NCI-H82 treated with DMSO at 0.1 percent for 48 hours (cell line): ENCODE measurements at regions not wholly inside any gene's neighbourhood (a gene's known extent, or its start where the extent isn't known, plus 50 kb on each side); places are given as distances from the start of the nearest gene placed in this dataset.
"Not testable (repeated sequence)": the region's sequence is repeated elsewhere in the genome, so short reads cannot be mapped to it uniquely, and the experiment has no call there.

Experiments
- DNase-seq: peaks from one replicate; lab custom pipeline; 2025; ENCODE audit not compliant: unreplicated experiment; lab: John Stamatoyannopoulos, UW

DNA sequence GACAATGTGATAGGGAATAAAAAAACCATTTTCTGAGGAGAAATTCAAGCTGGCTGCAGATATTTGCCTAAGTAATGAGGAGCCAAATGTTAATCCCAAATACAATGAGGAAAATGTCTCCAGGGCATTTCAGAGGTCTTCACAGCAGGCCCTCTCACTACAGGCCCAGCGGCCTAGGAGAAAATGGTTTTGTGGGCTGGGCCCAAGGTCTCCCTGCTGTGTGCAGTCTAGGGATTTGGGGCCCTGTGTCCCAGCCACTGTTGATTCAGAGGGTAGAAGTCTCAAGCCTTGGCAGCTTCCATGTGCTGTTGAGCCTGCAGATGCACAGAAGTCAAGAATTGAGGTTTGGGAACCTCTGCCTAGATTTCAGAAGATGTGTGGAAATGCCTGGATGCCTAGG is 778.7 kb downstream of the CENPC start:
- DNase-seq = no peak

DNA sequence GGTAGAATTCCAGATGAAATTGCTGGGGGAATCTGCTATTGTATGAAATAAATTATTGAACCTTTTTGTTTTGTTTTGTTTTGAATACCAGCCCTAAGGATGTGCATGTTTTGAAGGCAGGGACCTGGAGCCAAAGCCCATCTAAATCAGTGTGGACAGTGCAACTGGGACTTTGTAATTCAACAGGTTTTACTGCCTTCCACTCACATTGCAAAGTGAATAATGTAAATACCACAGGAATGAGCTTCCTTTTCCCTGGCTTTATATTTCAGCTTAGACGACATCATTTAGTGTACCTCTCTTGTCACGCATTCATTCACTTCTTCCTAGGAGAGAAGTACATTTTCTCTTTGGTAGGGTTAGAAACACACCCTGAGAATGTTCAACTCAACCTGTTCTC is 795.0 kb downstream of the CENPC start:
- DNase-seq = no peak

- not testable (repeated sequence) for DNase-seq
Measured at GRCh38 chr4:66746918-66747317, 798.4 kb downstream of the CENPC start.

DNA sequence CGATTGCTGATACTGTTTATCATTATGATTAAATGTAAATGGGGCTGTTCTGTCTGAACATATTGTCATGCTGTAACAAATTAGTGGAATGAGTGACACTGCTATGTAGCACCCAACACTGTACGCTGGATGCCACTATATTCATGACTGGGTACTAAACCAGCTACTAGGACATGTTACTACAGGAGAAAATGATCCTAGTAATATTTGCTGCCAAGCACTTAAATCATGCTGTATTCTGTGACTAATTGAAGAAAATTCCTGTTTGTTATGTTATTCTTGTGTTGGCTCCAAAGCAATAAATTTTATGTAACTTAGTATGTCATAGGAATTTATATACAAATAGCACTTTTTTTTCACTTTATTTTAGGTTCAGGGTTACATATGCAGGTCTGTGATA is 804.2 kb downstream of the CENPC start:
- DNase-seq = no peak

DNA sequence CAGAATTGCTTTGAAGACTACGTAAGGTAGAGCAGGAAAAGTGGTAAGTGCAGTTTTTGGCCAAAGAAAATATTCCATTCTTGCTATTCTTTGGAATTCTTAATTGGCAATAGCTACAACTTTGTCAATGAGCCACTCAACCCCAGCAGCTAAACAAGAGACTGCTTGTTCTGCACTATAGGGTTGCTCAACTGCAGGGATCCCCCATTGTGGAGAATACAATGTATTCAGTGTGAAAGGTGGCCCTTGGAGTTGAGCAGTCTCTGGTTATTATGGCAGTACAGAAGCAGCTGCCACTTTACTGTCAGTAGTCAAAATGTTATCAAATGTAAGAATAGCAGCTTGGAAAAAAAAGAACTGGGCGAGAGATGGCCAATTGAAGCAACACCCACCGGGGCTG is 808.7 kb downstream of the CENPC start:
- no peak for DNase-seq

GRCh38 chr4:66728280-66728679 is 817.0 kb downstream of the CENPC start:
- no peak for DNase-seq

DNA sequence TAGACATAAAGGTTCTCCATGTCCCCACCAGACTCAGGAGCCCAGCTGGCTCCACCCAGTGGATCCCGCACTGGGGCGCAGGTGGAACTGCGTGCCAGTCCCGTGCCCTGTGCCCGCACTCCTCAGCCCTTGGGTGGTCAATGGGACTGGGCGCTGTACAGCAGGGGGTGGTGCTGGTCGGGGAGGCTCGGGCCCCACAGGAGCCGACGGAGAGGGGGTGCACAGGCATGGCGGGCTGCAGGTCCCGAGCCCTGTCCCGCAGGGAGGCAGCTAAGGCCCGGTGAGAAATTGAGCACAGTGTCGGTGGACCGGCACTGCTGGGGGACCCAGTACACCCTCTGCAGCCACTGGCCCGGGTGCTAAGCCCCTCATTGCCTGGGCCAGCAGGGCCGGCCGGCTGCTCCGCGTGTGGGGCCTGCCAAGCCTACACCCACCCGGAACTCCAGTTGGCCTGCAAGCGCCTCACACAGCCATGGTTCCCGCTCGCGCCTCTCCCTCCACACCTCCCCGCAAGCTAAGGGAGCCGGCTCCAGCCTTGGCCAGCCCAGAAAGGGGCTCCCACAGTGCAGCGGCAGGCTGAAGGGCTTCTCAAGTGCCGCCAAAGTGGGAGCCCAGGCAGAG is 832.9 kb downstream of the CENPC start:
- DNase-seq = not testable (repeated sequence)

- no peak for DNase-seq
Measured at GRCh38 chr4:66704243-66704642, 841.1 kb downstream of the CENPC start.

DNA sequence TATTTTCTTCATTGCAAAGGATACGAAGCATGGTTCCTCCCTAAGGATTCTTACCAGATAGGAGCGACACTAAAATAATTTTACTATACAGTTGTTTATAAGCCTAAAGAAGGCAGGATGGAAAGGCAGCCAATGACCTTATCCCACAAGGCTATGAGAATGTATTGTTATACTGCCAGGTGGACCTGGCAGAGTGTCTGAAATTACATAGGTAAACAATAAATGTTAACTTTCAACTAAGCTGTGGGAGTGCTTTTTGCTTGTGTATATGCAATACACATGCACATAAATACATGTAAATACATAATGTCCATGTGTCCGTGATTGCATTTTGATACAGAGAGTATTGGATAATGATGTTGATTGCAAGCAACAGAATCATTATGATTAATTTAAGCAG is 850.6 kb downstream of the CENPC start:
- no peak for DNase-seq

DNA sequence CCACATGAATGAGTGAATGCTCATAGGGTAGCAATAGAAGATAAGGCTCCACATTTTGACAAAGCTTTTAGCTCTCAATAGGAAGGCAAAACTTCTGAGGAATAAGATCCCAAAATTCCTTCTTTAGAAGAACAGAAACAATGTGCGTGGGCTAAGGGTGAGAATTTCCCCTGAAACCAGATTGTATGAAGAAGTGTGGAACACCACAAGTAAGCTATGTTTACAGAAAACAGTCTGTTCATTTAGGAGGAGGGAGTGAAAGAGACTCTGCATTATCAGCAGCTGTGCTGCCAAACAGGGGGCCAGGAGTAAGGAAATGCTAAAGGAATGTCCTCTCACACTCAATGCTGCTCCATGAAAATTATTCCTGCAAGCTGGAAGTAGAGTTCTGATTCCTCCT is 851.6 kb downstream of the CENPC start:
- DNase-seq = no peak

GRCh38 chr4:66691101-66691500 is 854.2 kb downstream of the CENPC start:
- DNase-seq = no peak

GRCh38 chr4:66688674-66689073 is 856.6 kb downstream of the CENPC start:
- DNase-seq = peak; percentile 20

DNA sequence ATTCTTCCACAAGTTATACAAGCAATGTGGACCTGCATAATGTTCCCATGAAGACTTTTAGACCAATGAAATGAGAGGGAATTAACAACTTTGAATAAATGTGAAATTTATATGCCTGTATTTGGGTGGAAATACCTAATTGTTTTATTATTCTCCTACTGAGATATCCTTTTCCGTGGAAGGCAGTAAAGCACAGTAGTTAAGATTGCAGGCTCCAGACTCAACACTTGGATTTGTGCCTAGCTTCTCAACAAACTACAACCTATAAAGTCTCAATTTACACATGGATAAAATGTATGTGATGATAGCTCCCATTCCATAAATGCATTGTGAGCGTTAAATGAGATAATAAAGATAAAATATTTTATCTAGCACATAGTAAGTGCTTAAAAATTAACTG is 857.8 kb downstream of the CENPC start:
- no peak for DNase-seq

GRCh38 chr4:66681962-66682361 is 863.3 kb downstream of the CENPC start:
- no peak for DNase-seq

DNA sequence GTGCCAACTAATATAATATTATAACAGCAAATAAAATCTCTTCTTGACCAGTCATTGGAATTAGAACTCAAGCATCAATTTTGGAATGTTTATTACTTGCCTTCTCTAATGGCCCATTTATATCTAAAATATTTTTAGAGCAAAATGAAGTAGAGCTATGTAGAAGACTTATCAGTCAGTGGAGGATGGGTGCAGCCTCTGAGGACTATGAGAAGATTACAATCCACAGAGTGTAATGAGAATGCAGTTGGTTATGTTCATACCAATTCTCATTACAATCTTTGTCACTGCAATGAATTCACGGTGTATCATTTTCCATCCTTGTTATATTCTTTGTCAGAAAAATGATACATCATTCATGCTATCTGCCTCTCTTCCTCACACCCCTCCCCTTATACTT is 878.1 kb downstream of the CENPC start:
- no peak for DNase-seq

GRCh38 chr4:66662620-66663019 is 882.7 kb downstream of the CENPC start:
- no peak for DNase-seq

DNA sequence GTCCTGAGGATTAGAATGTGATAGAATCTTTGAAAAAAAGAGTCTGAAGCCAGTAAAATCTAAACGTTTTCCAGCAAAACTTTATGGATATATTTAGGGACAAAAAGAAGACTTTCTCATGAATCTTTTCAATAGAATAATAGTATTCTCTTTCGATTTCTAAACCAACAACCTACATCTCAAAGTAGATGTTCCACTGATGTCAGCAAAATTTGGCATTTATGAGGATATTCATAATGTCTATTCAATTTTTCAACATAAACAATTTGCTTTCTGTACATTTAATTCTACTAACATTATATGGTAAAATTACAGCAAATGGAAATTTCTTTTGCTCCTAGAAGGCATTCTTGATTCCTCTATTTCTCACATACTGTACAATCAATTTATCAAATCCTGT is 886.5 kb downstream of the CENPC start:
- DNase-seq = no peak

GRCh38 chr4:66655505-66655904 is 889.8 kb downstream of the CENPC start:
- DNase-seq = no peak

- no peak for DNase-seq
Measured at GRCh38 chr4:66653937-66654336, 891.4 kb downstream of the CENPC start.

DNA sequence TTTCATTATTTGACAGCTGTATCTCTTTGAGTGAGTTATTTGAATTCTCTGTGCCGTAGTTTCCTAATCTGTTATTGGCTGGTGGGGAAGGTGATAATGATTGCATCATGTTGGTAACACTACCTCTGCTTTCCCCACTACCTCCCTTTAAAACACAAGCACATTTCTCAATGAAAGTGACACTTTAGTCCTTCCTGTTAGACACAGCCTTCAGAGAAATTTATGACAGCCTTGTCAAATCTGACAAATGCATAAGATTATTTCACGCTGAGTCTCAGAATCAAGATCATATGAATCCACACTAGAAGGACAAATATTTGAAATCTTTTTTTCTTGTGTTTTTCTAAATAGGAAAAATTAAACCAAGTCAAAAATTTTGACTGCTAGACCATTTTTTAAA is 896.1 kb downstream of the CENPC start:
- no peak for DNase-seq

DNA sequence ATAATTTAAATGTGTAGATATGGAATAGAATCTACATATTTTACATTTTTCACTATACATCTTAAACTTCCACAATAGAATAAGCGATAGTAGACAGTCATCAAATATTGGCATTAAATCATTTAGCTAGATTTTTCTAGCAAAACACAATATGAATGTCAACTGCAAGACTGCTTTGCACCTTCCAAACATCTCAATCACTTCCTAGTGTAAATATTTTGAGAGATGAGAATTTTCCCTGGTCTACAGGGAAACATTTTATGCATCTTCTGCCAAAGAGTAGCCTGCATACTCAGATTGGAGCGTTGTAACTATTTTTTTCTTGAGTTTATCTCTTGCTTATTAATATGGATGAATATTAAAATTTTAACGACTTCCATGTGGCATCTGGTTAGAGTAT is 897.4 kb downstream of the CENPC start:
- no peak for DNase-seq

- no peak for DNase-seq
Measured at GRCh38 chr4:66647476-66647875, 897.8 kb downstream of the CENPC start.

- DNase-seq = no peak
Measured at GRCh38 chr4:66640233-66640990, 904.9 kb downstream of the CENPC start.
